Hepatic stellate cell (primary cell): ENCODE measurements at regions not wholly inside any gene's neighbourhood (a gene's known extent, or its start where the extent isn't known, plus 50 kb on each side); places are given as distances from the start of the nearest gene placed in this dataset.

Experiments
- DNase-seq: peaks from one replicate; pipeline ENCODE4 v3.0.0; 2011; ENCODE audit warnings: low spot score

- DNase-seq, result no peak
Measured at GRCh38 chr7:51679358-51679757, 362.7 kb upstream of the COBL start.

- no peak for DNase-seq
Measured at GRCh38 chr7:51666751-51667150, 350.1 kb upstream of the COBL start.

GRCh38 chr7:51666266-51666665 is 349.7 kb upstream of the COBL start:
- DNase-seq, result no peak

GRCh38 chr7:51665045-51665780 is 348.6 kb upstream of the COBL start:
- DNase-seq, result no peak

GRCh38 chr7:51660516-51660915 is 343.9 kb upstream of the COBL start:
- DNase-seq, result no peak

GRCh38 chr7:51658684-51659083 is 342.1 kb upstream of the COBL start:
- no peak for DNase-seq

- DNase-seq, result no peak
Measured at GRCh38 chr7:51647931-51648351, 331.3 kb upstream of the COBL start.

- no peak for DNase-seq
Measured at GRCh38 chr7:51647486-51647885, 330.9 kb upstream of the COBL start.

GRCh38 chr7:51645702-51646298 is 329.2 kb upstream of the COBL start:
- DNase-seq, result no peak

GRCh38 chr7:51645255-51645654 is 328.6 kb upstream of the COBL start:
- no peak for DNase-seq

GRCh38 chr7:51644216-51644615 is 327.6 kb upstream of the COBL start:
- DNase-seq, result no peak

- no peak for DNase-seq
Measured at GRCh38 chr7:51640841-51641240, 324.2 kb upstream of the COBL start.

- no peak for DNase-seq
Measured at GRCh38 chr7:51639661-51640334, 323.2 kb upstream of the COBL start.

GRCh38 chr7:51636503-51636902 is 319.9 kb upstream of the COBL start:
- no peak for DNase-seq

GRCh38 chr7:51635775-51636174 is 319.2 kb upstream of the COBL start:
- no peak for DNase-seq

GRCh38 chr7:51634538-51634937 is 317.9 kb upstream of the COBL start:
- no peak for DNase-seq

- no peak for DNase-seq
Measured at GRCh38 chr7:51634025-51634424, 317.4 kb upstream of the COBL start.

- no peak for DNase-seq
Measured at GRCh38 chr7:51633596-51633995, 317.0 kb upstream of the COBL start.

- DNase-seq, result no peak
Measured at GRCh38 chr7:51633006-51633405, 316.4 kb upstream of the COBL start.

- no peak for DNase-seq
Measured at GRCh38 chr7:51630933-51631332, 314.3 kb upstream of the COBL start.

GRCh38 chr7:51629206-51629605 is 312.6 kb upstream of the COBL start:
- DNase-seq, result no peak

- DNase-seq, result no peak
Measured at GRCh38 chr7:51621956-51622355, 305.3 kb upstream of the COBL start.

GRCh38 chr7:51620706-51621105 is 304.1 kb upstream of the COBL start:
- DNase-seq, result no peak
